Right cardiac atrium (tissue), 5 donors: ENCODE measurements at regions not wholly inside any gene's neighbourhood (a gene's known extent, or its start where the extent isn't known, plus 50 kb on each side); places are given as distances from the start of the nearest gene placed in this dataset.

Experiments
- ATAC-seq, 2 donors: fragments of 200-7000 bp; cut with Tn5 transposase; one replicate each; pipeline versions ENCODE4 v1.8.0 to v1.9.1; 2020; ENCODE audit warnings: moderate library complexity in 2 of 2, mild to moderate bottlenecking in 1 of 2
- DNase-seq, 3 donors: peaks; one replicate each; pipeline ENCODE4 v3.0.0-alpha.2; 2020
- H3K27ac ChIP-seq: one replicate; pipeline ENCODE4 v1.5.1; 2013; ENCODE audit warnings: mild to moderate bottlenecking, low read length, control low read depth, moderate library complexity
- H3K27me3 ChIP-seq: one replicate; pipeline ENCODE4 v1.6.1; 2013; ENCODE audit not compliant: control insufficient read depth, insufficient read depth
- H3K4me1 ChIP-seq: one replicate; pipeline ENCODE4 v1.6.1; 2013; ENCODE audit warnings: low read length; ENCODE audit not compliant: control insufficient read depth, insufficient read depth
- H3K4me3 ChIP-seq: one replicate; pipeline ENCODE4 v1.5.1; 2013; ENCODE audit warnings: low read length, control low read depth
- H3K9me3 ChIP-seq: one replicate; pipeline ENCODE4 v1.6.1; 2013; ENCODE audit warnings: low read length; ENCODE audit not compliant: control insufficient read depth
- WGBS: extraction: QIAGEN DNeasy Blood & Tissue Kit; methylation state at CpG from one replicate; pipeline ENCODE4 v1.1.7; 2013; 5-methylcytosine and 5-hydroxymethylcytosine counted together
- intact Hi-C, 4 donors: fragments of 100-400 bp; cut with DNase I; formaldehyde crosslinking; loops; one replicate each; pipeline versions ENCODE4 v1.11.0 to v1.14.0; 2022 to 2023
- donor health status: healthy with polysubstance abuse.
- donor health status: DM: no; HTN: yes; CAD: no.
- donor health status: DM: no; HTN: no; CAD: no.
- donor health status: DM: no; HTN: yes; CAD: no; lungs with severe emphysema.
- donor health status: DM: yes; HTN: yes; CAD: no.

DNA sequence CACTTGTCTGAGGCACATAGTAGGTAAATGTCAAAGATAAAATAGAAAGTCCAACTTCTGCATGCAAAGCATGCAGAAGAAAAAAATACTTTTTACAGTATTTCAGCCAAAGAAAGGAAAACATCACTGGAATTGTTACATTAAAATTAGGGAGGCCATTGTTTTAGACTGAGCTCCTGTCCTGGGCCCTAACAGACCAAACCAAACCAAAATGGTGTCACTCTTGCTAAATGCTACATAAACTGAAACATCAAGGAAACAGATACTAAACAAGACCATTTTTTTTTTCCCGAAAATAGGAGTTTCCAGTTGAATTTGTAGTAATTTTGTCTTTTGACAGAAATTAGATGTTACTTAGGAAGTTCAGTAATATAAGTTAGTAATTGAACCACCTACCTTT, 508.8 kb downstream of the DSC3 start:
- Histone ChIP-seq H3K9me3 (no peaks in the 10 kb centered on the region), H3K4me1 (no peaks in the 10 kb centered on the region), H3K27ac (no peak overlapping the region), H3K4me3 (no peak overlapping the region), H3K27me3 (no peaks in the 10 kb centered on the region)
- intact Hi-C loops: no loop called here
- ATAC-seq: no peak
- no peak for DNase-seq
- 89% methylated on average over 1 of the region's 1 CpG for WGBS

DNA sequence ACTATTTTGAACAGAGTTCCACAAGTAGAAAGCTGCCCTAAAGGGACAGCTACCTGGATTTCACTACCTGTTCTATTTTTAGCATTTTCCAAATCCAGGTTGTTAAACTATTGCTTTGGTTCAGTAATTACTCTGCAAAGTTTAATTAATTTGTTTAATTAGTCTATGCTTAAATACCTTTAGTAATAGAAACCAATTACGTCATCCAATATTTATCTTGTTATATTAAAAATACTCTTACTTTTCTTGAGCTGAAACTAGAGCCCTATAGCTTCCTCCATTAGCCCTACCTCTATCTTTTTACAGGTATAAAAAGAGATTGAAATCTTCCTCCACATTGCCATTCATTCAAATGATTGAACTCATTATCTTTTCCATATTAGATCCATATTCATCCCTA, 514.6 kb downstream of the DSC3 start:
- no peak for ATAC-seq
- no peak overlapping the region for H3K4me3 ChIP-seq

GRCh38 chr18:30527226-30527625, 515.3 kb downstream of the DSC3 start:
- 51% methylated on average over 1 of the region's 1 CpG for WGBS
- intact Hi-C loops: no loop called here
- DNase-seq (no peak), ATAC-seq (no peak)
- Histone ChIP-seq H3K4me3 (no peak overlapping the region), H3K27ac (no peak overlapping the region), H3K9me3 (no peaks in the 10 kb centered on the region), H3K27me3 (no peaks in the 10 kb centered on the region), H3K4me1 (no peaks in the 10 kb centered on the region)

More for the DNA sequence above, 514.6 kb downstream of the DSC3 start:
- Histone ChIP-seq H3K9me3 (no peaks in the 10 kb centered on the region), H3K4me1 (no peaks in the 10 kb centered on the region), H3K27me3 (no peaks in the 10 kb centered on the region), H3K27ac (no peak overlapping the region)
- WGBS: 95% methylated on average over 1 of the region's 1 CpG
- intact Hi-C loops: no loop called here
- DNase-seq: no peak

DNA sequence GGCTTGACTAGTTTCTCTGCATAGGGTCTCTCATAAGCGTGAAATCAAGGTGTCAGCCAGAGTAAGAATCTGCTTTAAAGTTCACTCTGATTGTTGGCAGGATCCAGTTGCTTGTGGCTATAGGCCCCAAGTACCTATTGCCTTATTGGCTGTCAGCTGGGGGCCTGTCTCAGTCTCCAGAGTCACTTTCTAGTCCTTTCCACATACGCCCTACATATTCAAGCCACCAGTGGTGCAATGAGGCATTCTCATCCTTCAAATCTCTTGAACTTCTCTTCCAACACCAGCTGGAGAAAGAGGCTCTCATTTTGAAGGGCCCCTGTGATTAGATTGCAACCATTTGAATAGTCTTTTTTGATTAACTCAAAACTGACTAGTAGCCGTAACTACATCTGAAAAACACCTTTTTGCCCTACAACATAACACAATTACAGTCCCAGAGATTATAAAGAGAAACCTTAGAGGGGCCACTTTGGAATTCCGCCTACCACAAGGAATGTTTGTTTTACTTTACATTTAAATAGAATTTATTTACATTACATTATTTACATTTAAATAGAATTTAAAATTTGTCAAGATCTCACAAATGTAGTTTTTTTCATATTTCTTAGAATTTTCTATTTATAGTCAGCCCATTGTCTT, 520.1 kb downstream of the DSC3 start:
- ATAC-seq: no peak
- H3K27ac ChIP-seq: no peak overlapping the region
- H3K4me3 ChIP-seq: no peak overlapping the region
- intact Hi-C loops: no loop called here
- no peak for DNase-seq
- no peaks in the 10 kb centered on the region for H3K27me3 ChIP-seq
- H3K9me3 ChIP-seq: no peaks in the 10 kb centered on the region
- WGBS: 78% methylated on average over 4 of the region's 4 CpGs
- no peaks in the 10 kb centered on the region for H3K4me1 ChIP-seq

DNA sequence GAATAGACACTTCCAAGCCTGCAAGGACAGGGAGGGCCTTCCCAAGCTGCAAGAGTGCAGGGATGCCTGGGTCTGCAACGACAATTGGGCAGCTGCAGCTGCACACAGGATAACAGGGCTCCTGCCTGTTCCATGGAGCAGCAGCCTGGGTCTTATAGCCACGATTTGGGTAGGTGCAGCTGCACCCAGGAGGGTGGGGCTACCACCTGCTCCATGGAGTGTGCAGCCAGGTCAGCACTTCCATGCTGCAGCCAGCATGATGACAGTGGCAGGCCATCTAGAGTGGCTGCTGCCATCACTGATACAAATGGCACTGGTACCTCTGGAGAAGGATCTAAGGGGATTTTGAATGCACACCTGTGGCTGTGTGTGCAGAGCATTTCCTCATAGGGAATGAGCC, 528.5 kb downstream of the DSC3 start:
- Histone ChIP-seq H3K27me3 (no peaks in the 10 kb centered on the region), H3K27ac (no peak overlapping the region), H3K4me3 (no peak overlapping the region), H3K9me3 (no peaks in the 10 kb centered on the region), H3K4me1 (no peaks in the 10 kb centered on the region)
- WGBS: 45% methylated on average over 2 of the region's 2 CpGs
- ATAC-seq (no peak), DNase-seq (no peak)
- intact Hi-C loops: no loop called here

DNA sequence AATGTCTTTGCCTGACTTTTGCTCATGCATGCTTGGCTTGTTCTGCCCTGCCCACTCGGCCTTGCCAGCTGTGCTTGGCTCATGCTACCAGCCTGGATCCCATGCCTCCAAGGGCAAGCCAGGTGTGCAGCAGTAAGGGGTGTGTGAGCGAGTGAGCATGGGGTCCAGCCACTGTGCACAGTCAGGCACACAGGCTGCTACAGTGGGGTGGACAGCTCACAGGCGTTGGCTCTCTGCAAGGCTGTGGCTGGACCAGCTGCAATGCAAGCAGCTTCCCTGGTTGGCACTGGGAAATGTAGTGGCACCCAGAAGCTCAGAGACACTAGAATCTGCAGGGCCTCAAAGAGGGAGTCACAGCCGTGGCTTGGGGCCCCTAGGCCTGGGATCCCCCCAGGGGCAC, 529.7 kb downstream of the DSC3 start:
- intact Hi-C loops: no loop called here
- peak in 1 of 3 donors; percentile 36 for DNase-seq
- WGBS: 72% methylated on average over 4 of the region's 4 CpGs
- Histone ChIP-seq H3K27ac (no peak overlapping the region), H3K9me3 (no peaks in the 10 kb centered on the region), H3K4me1 (no peaks in the 10 kb centered on the region), H3K4me3 (no peak overlapping the region), H3K27me3 (no peaks in the 10 kb centered on the region)
- ATAC-seq: no peak

GRCh38 chr18:30510882-30511281, 531.7 kb downstream of the DSC3 start:
- intact Hi-C loops: no loop called here
- no peak overlapping the region for H3K4me3 ChIP-seq
- no peaks in the 10 kb centered on the region for H3K4me1 ChIP-seq
- ATAC-seq (no peak), DNase-seq (no peak)
- no peaks in the 10 kb centered on the region for H3K9me3 ChIP-seq
- H3K27me3 ChIP-seq: no peaks in the 10 kb centered on the region
- WGBS: 67% methylated on average over 2 of the region's 2 CpGs
- no peak overlapping the region for H3K27ac ChIP-seq

DNA sequence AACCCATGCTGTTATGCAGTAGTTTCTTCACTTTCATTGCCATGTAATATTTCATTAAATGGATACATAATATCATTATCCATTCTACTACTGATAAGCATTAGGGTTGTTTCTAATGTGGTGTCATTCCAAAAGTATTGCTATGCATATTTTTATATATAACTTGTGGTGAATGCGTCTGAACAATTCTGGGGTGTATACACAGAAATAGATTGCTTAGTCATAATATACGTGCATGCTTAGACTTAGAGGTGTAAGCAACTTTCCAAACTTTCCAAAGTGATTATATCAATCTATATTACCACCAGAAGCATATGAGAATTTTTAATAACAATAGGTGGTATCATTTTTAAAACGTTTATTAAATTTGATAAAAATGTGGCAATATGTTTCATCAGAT, 540.9 kb downstream of the DSC3 start:
- intact Hi-C loops: no loop called here
- 69% methylated on average over 3 of the region's 3 CpGs for whole genome bisulfite sequencing
- DNase-seq: no peak
- Histone ChIP-seq H3K4me3 (no peak overlapping the region), H3K4me1 (no peaks in the 10 kb centered on the region), H3K9me3 (no peaks in the 10 kb centered on the region), H3K27ac (no peak overlapping the region), H3K27me3 (no peaks in the 10 kb centered on the region)
- ATAC-seq: no peak

GRCh38 chr18:30500240-30500945, 542.1 kb downstream of the DSC3 start:
- Histone ChIP-seq H3K4me3 (no peak overlapping the region), H3K9me3 (no peaks in the 10 kb centered on the region), H3K27me3 (no peaks in the 10 kb centered on the region), H3K27ac (no peak overlapping the region), H3K4me1 (no peaks in the 10 kb centered on the region)
- DNase-seq: no peak
- no peak for ATAC-seq
- 83% methylated on average over 4 of the region's 4 CpGs for WGBS
- intact Hi-C loops: no loop called here

- Histone ChIP-seq H3K4me1 (no peaks in the 10 kb centered on the region), H3K9me3 (no peaks in the 10 kb centered on the region), H3K27me3 (no peaks in the 10 kb centered on the region), H3K27ac (no peak overlapping the region), H3K4me3 (no peak overlapping the region)
- no peak for DNase-seq
- ATAC-seq: no peak
- 91% methylated on average over 2 of the region's 2 CpGs for WGBS
- intact Hi-C loops: no loop called here
These were observed 542.8 kb downstream of the DSC3 start for GRCh38 chr18:30499721-30500120.

DNA sequence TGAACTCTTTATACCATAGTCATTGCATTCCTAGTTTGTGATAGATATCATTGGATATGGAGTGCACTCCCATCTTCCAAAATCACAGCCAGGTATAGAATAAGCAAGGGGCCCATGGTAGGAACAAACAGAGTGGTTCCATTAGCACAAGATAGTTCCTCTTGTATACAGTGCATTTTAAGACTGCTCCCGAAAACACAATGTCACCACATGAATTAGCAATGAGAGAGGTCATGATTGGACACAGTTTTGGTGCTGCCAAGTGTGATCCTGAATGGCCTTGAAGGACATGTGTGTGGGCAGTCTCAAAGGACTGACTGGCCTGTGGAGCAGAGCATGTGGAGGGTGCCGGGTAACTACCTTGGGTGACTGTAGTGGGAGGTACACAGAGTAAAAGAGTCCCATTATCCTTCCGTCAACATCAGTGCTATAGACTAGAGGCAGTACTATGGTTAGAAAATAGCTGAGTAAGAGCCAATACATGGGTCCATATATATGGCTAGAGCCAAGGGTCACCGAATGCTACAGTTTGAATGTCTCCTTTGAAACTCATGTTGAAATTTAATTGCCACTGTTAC, 549.9 kb downstream of the DSC3 start:
- WGBS: 97% methylated on average over 4 of the region's 4 CpGs

More for the DNA sequence above, 549.9 kb downstream of the DSC3 start:
- Histone ChIP-seq H3K27ac (no peak overlapping the region), H3K4me1 (no peaks in the 10 kb centered on the region), H3K9me3 (no peaks in the 10 kb centered on the region), H3K27me3 (no peaks in the 10 kb centered on the region), H3K4me3 (no peak overlapping the region)
- ATAC-seq (no peak), DNase-seq (no peak)
- intact Hi-C loops: no loop called here
